Erythroblast (primary cell): ENCODE measurements at regions not wholly inside any gene's neighbourhood (a gene's known extent, or its start where the extent isn't known, plus 50 kb on each side); places are given as distances from the start of the nearest gene placed in this dataset.

ENCODE experiments used
- GATA1 ChIP-seq: IDR thresholded peaks from 2 replicates; pipeline ENCODE4 v1.6.1; 2011; ENCODE audit warnings: low read depth, mild to moderate bottlenecking, control low read depth, low read length, moderate library complexity
- POLR2A ChIP-seq: IDR thresholded peaks from 2 replicates; pipeline ENCODE4 v1.6.1; 2011; ENCODE audit warnings: mild to moderate bottlenecking, low read length

GRCh38 chr5:29077451-29077850 lies 2039.1 kb upstream of the CDH9 start:
- TF ChIP-seq POLR2A, result no peak
- no peak for TF ChIP-seq GATA1
